ENCODE measurements at regions not wholly inside any gene's neighbourhood (a gene's known extent, or its start where the extent isn't known, plus 50 kb on each side); places are given as distances from the start of the nearest gene placed in this dataset.

DNA sequence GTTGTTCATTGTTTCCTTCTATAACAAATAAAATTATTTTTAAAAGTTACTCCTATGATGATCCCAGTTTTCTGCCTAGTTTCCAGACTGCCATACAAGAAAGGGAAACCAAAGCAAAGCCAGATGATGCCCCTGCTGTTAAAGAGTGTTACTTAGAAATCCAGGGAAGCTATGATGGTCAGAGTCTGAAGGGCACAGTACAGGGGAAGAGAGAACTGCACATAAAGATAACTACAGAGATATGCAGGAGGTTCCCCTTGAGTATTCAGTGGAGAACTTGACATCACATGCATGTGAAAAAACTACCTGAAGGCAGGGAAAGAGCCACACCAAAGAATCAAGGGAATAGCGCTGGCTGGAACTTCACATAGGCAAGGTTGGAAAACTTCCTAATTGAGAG lies 494.2 kb upstream of the FSTL5 start:
- Histone ChIP-seq H3K27ac (ENCODE audit: low read length) (no peak overlapping the region), H3K4me1 (ENCODE audit: low read length) (0 out of 2 replicates have a peak, but pooled peaks cover 4% of the 10 kb centered on the region), H3K9ac (ENCODE audit: low read length) (no peak overlapping the region), H3K4me3 (ENCODE audit: low read length) (no peak overlapping the region), H3K36me3 (replicated peaks; ENCODE audit: low read depth, low read length) (no peaks in the 10 kb centered on the region), H4K20me1 (ENCODE audit: insufficient read depth, low read length) (no peaks in the 10 kb centered on the region), H2AFZ (ENCODE audit: low read depth, low read length) (no peak overlapping the region), H3K27me3 (ENCODE audit: low read depth, low read length) (no peaks in the 10 kb centered on the region), H3K4me2 (ENCODE audit: low read length) (no peak overlapping the region), H3K79me2 (ENCODE audit: low read length) (no peaks in the 10 kb centered on the region), H3K9me3 (ENCODE audit: insufficient read depth, low read length) (no peaks in the 10 kb centered on the region)
- TF ChIP-seq, protein P1, sequence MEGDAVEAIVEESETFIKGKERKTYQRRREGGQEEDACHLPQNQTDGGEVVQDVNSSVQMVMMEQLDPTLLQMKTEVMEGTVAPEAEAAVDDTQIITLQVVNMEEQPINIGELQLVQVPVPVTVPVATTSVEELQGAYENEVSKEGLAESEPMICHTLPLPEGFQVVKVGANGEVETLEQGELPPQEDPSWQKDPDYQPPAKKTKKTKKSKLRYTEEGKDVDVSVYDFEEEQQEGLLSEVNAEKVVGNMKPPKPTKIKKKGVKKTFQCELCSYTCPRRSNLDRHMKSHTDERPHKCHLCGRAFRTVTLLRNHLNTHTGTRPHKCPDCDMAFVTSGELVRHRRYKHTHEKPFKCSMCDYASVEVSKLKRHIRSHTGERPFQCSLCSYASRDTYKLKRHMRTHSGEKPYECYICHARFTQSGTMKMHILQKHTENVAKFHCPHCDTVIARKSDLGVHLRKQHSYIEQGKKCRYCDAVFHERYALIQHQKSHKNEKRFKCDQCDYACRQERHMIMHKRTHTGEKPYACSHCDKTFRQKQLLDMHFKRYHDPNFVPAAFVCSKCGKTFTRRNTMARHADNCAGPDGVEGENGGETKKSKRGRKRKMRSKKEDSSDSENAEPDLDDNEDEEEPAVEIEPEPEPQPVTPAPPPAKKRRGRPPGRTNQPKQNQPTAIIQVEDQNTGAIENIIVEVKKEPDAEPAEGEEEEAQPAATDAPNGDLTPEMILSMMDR (IDR thresholded peaks at IDR 0.05; ENCODE audit: low read depth, low read length): no peak
- TF ChIP-seq EZH2phosphoT487 (IDR thresholded peaks at IDR 0.05; ENCODE audit: low read depth): no peak

DNA sequence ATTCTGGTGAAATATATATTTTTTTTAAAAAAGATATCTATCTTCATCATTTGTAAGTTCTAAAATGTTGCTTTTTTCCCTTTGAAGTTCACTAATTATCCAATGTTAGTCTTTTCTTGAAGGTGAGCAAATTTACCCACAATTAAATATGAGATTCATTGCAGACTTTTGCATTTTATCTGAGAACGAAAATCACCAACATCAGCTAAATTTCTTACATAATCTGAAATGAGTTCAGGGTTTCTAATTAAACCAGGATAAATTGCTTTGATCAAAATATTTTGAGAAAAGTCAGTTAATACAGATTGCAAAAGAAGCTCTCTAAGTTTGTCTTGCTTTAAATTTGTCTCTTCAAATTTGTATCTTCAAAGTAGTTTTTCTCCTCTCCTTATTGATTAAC lies 486.4 kb upstream of the FSTL5 start:
- TF ChIP-seq, protein P1 (IDR thresholded peaks at IDR 0.05; ENCODE audit: low read depth, low read length): no peak
- TF ChIP-seq EZH2phosphoT487 (IDR thresholded peaks at IDR 0.05; ENCODE audit: low read depth): no peak
- Histone ChIP-seq H3K4me3 (ENCODE audit: low read length) (no peak overlapping the region), H3K36me3 (replicated peaks; ENCODE audit: low read depth, low read length) (no peaks in the 10 kb centered on the region), H2AFZ (ENCODE audit: low read depth, low read length) (0 out of 2 replicates have a peak overlapping the region, but pooled peaks have one; percentile 7), H3K4me1 (ENCODE audit: low read length) (peaks cover 10% of the 10 kb centered on the region), H3K27me3 (ENCODE audit: low read depth, low read length) (no peaks in the 10 kb centered on the region), H3K9ac (ENCODE audit: low read length) (no peak overlapping the region), H3K4me2 (ENCODE audit: low read length) (no peak overlapping the region), H4K20me1 (ENCODE audit: insufficient read depth, low read length) (no peaks in the 10 kb centered on the region), H3K9me3 (ENCODE audit: insufficient read depth, low read length) (no peaks in the 10 kb centered on the region), H3K79me2 (ENCODE audit: low read length) (no peaks in the 10 kb centered on the region), H3K27ac (ENCODE audit: low read length) (no peak overlapping the region)

DNA sequence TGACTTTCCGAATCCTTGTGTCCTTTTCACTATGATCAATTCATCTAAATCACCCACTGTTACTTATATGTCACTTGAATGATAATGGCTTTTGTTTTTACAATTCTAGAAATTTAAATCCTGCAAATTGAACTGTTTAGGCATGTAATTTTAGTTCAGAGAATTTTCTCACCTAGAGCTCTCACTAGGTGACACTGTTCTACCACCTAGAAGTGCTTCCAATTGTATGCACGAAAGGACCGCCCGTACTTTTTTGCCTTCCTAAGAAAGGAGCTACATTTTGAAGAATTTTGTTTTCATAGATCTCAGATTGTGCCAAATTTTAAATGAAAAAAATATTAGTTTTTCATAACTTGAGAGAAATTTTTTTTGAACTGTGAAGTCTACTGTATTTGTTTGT lies 481.6 kb upstream of the FSTL5 start:
- no peak for TF ChIP-seq EZH2phosphoT487 (IDR thresholded peaks at IDR 0.05; ENCODE audit: low read depth)
- TF ChIP-seq, protein P1 (IDR thresholded peaks at IDR 0.05; ENCODE audit: low read depth, low read length): peak; percentile 98
- H3K4me2 ChIP-seq (ENCODE audit: low read length): peak overlapping the region; percentile 40
- no peaks in the 10 kb centered on the region for H3K79me2 ChIP-seq (ENCODE audit: low read length)
- H3K4me1 ChIP-seq (ENCODE audit: low read length): peaks cover 6% of the 10 kb centered on the region
- no peak overlapping the region for H3K27ac ChIP-seq (ENCODE audit: low read length)
- peak overlapping the region; percentile 14; the same call in 1 of the 2 replicates for H3K4me3 ChIP-seq (ENCODE audit: low read length)
- H3K36me3 ChIP-seq (replicated peaks; ENCODE audit: low read depth, low read length): no peaks in the 10 kb centered on the region
- H3K9me3 ChIP-seq (ENCODE audit: insufficient read depth, low read length): no peaks in the 10 kb centered on the region
- no peak overlapping the region for H3K9ac ChIP-seq (ENCODE audit: low read length)
- peak overlapping the region; percentile 56 for H2AFZ ChIP-seq (ENCODE audit: low read depth, low read length)
- H4K20me1 ChIP-seq (ENCODE audit: insufficient read depth, low read length): no peaks in the 10 kb centered on the region
- no peaks in the 10 kb centered on the region for H3K27me3 ChIP-seq (ENCODE audit: low read depth, low read length)

DNA sequence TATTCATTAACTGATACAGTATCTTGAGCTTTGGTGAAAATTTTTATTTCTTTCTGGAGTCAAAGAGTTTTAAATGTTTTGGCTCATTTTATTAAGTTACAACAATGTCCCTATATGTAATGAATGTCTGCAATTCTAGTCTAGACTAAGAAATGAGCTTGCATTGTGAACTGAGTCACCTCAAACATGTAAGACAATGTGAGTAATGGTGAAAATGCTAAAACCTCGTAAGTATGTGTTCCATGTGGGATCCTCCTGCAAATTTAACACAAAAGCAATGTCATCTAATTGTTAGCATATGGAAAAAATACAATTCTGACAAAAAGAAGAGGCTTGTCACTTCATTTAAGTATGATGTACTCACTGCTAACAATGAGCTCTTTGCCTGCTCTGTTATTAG lies 480.5 kb upstream of the FSTL5 start:
- Histone ChIP-seq H3K4me3 (ENCODE audit: low read length) (no peak overlapping the region), H3K4me2 (ENCODE audit: low read length) (no peak overlapping the region), H3K4me1 (ENCODE audit: low read length) (peaks cover 6% of the 10 kb centered on the region), H3K36me3 (replicated peaks; ENCODE audit: low read depth, low read length) (no peaks in the 10 kb centered on the region), H3K27ac (ENCODE audit: low read length) (no peak overlapping the region), H3K9me3 (ENCODE audit: insufficient read depth, low read length) (no peaks in the 10 kb centered on the region), H2AFZ (ENCODE audit: low read depth, low read length) (no peak overlapping the region), H3K79me2 (ENCODE audit: low read length) (no peaks in the 10 kb centered on the region), H3K9ac (ENCODE audit: low read length) (no peak overlapping the region), H4K20me1 (ENCODE audit: insufficient read depth, low read length) (no peaks in the 10 kb centered on the region), H3K27me3 (ENCODE audit: low read depth, low read length) (no peaks in the 10 kb centered on the region)
- no peak for TF ChIP-seq EZH2phosphoT487 (IDR thresholded peaks at IDR 0.05; ENCODE audit: low read depth)
- TF ChIP-seq, protein P1 (IDR thresholded peaks at IDR 0.05; ENCODE audit: low read depth, low read length): no peak
